Renal pelvis (tissue), 1 donor: ENCODE measurements at regions not wholly inside any gene's neighbourhood (a gene's known extent, or its start where the extent isn't known, plus 50 kb on each side); places are given as distances from the start of the nearest gene placed in this dataset.
"Not testable (repeated sequence)": the region's sequence is repeated elsewhere in the genome, so short reads cannot be mapped to it uniquely, and the experiment has no call there.

Experiments used
- DNase-seq: peaks from one replicate; pipeline ENCODE4 v3.0.0-alpha.2; 2013

DNA sequence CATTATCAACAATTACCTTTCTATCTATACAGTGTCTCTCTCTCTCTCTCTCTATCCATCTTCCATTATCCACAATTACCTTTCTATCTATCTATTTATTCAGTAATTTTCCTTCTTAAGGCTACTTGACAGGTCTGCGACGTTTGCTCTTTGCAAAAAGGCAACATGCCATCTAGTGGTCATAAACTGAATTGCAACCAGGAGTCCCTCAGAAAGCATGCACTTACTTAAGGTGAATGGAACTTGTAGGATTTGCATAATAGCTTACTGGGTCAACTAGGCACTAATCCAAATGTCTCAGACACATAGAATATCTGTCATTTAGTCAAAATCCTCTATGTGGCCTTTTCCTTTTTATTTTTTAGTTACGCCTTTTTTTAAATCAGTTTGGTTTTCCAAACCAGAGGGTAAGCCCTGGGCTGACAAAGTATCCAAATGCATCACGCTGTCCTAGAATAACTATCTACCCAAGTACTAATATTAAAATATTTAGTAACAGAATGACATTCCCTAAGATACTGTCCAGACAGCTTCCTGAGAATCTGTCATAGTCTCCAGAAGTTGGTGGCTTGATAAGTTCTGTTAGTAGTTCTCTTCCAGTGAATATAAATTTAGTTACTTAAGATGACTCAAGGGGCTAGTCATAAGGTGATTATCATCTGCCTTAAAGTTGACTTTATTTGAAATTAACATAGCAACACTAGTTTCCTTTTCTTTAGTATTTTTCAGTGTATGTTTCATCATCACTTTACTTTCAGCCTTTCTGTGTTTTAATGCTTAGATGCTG lies 208.3 kb downstream of the PPP1R3A start:
- DNase-seq, result peak; percentile 80

DNA sequence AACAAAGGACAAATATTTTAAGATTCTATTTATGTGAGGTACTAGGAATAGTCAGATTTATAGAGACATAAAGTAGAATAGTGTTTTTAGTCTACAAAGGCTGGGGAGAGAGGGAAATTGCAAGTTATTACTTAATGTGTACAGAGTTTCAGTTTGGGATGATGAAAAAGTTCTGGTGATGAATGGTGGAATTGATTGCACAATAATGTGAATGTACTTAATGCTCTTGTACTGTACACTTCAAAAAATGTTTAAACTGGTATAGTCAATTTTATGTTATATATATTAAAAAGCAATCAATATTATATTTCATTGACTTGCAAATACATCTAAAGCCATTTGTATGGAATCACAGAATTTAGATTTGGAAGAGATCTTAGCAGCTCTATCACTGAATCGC lies 213.4 kb downstream of the PPP1R3A start:
- DNase-seq, result no peak

DNA sequence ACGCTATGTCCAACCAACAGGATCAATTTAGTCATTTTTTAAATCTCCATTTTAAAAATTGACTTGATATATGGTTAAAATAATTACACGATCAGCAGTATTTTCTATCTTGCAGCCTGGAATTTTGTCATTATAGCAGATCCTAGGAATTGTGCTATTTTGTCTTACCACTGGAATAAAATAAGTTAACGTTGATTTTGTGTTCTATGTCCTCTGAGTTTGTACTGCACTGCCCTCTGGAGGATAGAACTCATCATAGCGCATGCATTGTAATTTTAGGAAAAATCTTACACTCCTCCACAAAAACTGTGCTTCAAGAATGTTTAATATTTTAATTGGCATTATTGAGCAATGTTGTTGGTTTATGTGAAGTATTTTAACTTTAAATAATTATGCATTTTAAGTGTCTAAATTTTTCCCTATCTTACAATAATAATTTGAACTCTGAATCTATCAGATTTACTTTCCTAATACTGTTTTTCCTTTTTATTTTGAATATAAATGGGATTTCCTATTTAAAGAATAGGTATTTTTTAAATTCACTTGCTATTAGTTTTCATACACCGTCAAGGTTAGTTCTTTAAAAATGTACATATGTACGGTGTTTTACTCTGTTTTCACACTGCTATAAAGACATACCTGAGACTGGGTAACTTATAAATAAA lies 220.1 kb downstream of the PPP1R3A start:
- peak; percentile 4 for DNase-seq

DNA sequence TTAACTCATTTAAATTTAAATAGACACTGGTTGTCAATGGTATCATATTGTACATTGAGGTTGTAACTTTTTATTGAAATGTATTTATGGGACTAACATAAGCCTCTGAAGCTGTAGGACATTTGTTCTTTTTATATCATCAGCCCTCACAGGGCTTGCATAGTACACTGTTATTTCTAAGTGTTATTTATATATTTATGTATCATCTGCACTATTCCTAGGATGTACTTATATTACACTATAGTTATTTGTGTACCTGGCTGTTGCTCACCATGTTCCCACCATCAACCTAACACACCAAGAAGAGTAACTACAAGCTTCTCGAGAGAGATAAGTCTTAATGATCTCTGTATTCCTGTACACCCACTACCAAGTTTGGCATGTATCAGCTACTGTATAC lies 224.7 kb downstream of the PPP1R3A start:
- DNase-seq, result no peak

DNA sequence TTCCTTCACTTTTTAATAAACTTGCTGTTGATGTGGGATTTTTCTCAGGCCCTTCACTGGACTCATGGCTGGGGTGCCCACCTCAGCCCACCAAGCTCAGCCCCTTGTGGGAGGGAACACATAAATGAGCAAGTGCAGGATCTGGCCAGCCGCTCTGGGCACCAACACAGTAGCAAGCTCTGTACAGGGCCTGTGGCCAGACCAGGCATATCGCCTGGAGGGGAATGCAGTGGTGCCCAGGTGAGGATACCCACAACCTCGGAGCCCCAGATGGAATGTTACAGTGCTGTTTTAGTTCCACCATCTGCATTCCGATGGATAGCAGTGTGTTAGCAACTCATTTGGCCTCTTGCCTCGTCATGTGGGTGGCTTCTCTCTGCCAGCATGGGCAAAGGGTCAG lies 234.6 kb downstream of the PPP1R3A start:
- DNase-seq, result no peak

DNA sequence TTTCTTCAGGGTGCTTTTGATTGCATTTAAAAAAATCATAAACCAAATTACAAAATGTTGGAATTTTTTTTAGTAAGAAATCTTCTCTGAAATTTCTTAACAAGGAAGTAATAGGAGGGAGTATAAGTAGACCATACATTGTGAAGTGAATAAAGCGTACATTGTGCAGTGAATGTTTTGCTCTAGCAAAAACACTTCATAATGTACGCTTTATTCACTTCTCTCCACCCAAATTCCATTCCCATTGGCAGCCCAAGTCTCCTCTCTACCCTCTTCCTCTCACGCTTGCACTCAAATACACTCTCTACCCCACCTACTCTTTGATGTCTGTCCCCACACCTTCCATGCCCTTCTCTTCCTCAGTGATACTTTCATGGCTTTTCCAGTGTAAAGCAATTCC lies 241.0 kb downstream of the PPP1R3A start:
- DNase-seq, result no peak

DNA sequence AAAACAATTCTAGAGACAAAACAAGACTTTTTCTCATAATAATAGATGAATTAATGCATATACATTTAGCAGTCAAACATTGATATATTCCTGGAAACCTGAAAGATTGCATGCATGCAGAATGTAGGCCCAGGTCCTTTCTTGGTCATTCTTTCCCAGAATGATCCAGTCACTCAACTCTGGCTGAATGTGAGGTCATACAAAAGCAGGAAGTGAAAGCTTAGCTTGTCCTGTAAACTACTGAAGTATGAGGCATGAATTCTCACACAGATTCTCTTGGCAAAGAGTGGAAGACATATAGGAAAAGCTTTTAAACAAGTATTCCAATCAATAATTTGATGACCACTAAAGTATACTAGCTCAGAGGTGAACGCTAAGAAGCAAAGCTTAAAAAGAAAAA lies 253.9 kb downstream of the PPP1R3A start:
- DNase-seq, result no peak

DNA sequence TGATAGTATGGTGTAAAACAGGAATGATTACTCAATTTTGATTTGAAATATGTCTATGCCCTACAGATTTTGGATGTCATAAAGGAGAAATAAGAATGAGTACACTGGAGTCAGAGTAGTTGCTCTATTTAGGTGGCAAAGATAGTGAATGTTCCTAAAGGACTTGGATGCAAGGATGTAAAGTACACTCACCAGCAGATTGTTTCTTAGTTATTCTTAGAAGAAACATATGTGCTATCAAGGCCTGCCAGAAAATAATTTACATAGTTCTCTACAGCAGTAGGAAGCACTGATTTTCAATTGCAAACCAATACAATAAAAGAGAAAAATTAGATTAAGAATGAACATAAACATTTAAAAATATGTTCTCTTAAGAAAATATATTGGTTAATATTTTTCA lies 259.4 kb downstream of the PPP1R3A start:
- no peak for DNase-seq

DNA sequence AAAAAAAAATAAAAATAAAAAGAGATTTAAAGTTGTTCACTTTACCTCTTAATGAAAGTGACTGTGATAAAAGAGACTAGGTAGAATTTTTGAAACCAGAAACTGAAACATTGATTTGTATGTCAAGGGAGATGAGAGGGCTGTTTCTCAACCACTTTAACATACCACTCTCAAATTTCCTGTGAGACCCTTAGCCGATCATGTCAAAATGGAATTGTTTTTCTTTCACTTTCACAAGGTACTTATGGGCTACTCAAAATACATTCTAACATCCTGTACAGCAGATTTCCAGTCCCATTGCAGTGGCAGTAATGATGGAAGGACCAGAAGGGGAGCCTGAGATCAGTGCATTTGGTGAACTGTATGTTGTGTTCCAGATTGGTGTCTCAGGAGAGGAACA lies 261.2 kb downstream of the PPP1R3A start:
- DNase-seq, result no peak

DNA sequence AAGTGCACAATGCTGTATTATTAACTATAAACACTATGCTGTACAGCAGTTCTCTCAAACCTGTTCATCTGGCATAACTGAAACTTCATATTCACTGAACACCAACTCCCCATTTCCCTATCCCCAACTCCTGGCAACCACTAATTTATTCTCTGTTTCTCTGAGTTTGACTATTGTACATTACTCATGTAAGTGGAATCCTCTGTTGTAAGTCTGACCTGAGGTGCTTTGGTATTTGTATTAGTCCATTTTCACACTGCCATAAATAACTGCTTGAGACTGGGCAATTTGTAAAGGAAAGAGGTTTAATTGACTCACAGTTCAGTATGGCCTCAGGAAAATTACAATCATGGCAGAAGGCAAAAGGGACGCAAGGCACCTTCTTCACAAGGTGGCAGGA lies 266.3 kb downstream of the PPP1R3A start:
- DNase-seq, result no peak

DNA sequence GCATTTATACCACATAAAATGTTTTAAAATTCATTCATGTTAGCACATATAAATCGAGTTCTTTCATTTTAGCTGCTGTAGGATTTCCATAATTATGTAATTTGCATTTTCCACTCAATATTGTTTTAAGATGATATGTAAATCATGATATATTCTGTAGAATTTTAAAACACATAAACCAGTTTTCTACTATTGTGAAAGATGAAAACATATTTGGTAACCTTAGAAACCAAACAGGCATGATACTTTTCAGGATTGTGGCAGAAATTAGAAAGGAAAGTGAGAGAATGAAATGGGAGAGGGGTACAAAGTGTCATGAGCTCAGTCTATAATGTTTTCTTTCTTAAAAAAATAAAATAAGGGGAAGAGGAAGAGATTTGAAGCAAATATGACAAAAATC lies 269.3 kb downstream of the PPP1R3A start:
- DNase-seq, result no peak

DNA sequence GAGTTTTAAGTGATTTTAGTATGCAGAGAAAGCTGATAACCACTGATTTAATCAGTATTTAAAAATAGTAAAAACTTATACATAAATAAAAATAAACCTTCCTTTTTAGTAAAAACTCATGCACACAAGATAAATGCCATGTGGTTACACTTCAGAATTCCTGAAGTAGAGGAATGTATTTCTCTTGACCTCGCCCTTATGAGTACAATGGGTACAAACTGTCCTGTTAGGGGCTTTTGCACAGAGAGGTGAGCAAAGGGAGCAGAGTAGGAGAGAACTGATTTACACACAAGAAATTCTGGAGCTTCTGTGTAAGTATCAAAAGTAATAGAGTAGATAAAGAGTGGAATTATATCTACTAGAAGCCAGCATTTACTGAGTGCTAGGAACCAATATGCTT lies 279.6 kb downstream of the PPP1R3A start:
- no peak for DNase-seq

DNA sequence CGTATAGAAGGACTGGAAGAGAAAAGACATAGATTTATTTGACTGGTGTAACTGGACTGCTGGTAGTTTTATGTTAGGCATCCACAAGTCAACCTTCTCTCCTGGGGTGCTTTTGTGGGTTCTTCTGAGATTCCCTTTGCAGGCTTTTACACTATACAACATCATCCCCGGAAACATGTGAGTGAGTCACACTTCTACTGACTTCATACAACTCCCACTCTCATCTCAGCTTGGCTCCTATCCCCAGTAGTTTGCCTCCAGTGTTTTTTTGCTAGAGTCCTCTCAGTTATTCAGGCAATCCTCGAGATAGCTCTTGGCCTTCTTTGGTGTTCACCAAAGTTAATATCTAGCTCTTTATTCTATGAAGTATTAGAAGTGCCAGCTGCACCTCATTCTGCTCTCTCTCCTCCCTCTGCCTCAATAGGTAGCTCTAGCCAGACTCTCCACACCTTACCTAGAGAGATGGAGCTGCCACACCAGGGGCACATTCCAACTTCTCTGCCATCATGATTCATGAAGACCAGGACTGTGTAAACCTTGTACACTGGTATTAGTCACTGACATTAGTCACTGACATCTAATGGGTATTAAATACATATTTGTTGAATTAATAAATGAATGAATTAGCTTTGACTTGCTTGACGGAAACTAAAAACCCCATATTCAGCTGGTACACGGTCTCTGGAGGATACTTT lies 281.9 kb downstream of the PPP1R3A start:
- no peak for DNase-seq

DNA sequence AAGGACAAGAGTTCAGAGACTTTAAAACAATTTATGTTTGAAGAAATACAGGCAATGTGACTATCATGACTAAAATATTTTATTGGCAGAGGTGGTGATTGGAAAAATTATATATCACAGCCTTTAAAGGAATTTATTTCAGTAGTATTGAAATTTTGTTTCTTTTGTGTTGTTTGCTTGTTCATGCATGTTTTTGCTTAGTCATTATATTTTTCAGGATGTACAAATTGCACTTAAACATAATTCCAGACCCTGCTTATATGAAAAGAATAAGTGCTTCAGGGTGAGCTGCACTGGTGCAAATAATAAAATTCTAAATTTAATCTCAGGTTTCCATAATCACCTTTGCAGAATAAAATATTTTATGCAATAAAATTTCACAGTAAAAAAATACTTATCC lies 283.3 kb downstream of the PPP1R3A start:
- no peak for DNase-seq

DNA sequence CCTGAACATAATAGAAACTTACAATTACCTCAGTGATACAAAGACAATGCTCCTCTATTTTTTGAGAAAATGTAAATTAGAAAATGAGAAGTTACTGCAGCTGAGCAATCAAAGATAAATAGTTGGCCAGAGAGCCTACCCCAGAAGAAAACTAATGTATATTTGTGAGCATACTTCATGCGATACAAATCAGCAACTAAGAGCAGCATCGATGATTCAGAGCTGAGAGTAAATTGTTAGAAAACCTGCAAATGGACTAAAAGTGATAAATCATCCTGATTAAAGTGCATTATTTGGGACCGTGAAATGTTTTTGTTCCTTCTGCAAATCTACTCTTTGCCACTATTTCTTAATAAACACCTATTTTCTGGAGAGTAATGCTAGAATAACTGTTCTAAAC lies 285.7 kb downstream of the PPP1R3A start:
- DNase-seq, result no peak

DNA sequence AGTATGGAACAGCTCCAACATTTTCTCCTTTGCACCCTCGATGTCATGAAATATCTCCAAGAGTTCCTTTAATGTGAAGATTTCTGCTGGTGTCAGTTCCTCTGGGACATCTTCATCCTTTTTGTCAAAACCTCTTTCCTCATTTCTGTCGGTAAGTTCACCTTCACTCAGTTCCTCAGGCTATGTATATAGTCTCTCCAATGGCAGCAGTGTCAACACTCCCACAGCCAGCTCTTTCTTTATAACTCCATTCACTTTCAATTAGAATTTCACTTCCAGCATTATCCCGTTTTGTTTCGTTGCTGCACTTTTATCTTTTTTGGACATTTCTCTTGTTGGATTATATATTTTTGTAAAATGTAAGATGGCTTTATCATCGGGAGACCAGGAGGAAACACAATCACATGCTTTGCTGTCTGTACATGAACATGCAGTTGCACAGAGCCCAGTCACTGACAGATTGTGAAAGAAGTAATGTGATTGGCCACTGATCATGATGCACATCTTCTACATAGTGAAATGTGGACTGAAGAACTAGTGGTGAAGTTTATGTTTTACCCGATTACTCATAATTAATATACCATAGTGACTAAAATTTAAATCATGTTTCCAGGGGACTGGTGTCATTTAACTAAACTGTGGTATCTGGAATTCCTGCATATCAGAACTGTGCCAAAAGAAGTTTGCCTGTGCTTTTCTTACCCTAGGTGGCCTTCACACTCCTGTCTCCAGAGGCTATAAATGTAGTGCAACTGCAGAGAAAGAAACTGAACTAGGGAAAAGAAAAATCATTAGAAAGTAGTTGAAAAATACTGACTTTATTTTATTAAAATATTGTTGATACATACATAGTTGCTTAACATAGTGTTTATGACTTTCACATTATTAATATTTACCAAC lies 289.6 kb downstream of the PPP1R3A start:
- DNase-seq, result no peak

DNA sequence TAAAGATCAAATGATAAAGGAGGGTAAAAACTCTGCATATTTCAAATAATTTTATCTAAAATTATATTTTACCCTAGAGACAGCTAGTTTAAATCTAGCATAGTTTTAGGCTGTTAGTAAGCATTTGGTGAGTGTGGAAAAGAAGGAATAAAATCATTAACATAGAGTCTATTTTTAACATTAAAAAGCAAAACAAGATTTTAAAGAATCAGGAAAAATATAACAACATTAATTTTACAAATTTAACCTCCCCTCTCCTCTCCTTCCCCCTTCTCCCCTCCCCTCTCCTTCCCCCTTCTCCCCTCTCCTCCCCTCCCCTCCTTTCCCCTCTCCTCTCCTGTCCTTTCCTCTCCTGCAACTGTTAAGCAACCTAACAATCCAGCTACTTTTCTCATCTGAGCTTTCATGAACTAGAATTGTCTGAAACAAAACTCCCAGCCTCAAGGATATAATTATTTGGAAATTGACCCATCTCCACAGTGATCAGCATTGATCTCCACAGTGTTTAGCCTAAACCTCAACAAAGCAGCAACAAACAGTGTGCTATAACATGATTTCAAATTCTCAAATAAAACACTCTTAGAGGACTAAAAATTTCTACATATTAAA lies 293.2 kb downstream of the PPP1R3A start:
- DNase-seq, result no peak

DNA sequence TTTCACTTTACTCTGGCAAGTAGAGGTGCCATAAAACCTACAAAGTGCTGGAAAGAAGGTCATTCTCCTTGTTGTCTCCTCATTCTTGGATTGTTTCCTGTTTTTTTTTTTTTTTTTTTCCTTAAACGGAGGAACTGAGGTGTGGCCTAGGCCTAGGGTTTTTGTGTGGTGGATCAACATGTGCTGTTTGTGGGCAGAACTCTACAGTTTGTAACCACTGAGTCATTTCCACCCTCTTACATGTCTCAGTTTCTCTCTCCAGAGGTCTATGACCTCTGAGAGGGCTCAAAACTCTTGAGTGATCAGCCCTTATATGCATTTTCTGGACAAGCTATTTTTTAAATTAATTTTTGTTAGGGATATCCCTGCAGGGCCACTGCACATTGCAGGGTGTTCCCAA lies 296.0 kb downstream of the PPP1R3A start:
- no peak for DNase-seq

DNA sequence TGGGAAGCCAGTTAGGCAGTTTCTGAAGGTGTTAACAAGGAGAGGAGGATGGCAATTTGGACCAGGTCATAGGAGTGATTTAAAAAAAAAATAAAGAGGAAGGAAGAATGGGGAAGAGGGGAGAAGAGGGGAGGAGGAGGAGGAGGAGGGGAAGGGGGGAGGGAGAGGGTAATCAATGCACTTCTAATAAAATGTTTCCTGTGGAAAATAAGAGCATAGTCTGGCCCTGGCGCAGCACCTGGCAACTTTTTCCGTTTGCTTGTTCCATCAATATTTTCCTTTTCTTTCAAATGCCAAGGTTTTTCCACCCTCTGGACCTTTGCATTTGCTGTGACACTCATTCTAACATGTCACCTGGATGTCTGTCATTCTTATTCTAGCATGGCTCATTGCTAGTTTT lies 308.2 kb downstream of the PPP1R3A start:
- no peak for DNase-seq

DNA sequence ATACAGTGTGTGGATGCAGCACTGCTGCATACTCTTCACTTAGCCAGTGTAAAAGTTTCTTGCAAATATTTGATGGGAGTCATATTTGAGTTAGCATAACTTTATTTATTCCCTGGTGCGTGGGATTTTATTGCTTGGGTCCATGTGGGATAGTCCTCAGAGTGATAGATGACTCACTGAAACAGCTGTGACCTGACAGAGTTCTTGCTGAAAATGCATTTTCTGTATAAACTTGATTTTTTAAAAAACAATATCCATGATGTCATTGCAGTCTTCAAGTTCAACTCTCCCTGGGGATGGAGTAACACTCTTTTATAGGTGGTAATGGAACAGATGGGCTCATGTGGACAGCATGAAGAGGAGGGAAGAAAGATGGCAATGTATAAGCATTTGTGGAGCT lies 310.0 kb downstream of the PPP1R3A start:
- no peak for DNase-seq

DNA sequence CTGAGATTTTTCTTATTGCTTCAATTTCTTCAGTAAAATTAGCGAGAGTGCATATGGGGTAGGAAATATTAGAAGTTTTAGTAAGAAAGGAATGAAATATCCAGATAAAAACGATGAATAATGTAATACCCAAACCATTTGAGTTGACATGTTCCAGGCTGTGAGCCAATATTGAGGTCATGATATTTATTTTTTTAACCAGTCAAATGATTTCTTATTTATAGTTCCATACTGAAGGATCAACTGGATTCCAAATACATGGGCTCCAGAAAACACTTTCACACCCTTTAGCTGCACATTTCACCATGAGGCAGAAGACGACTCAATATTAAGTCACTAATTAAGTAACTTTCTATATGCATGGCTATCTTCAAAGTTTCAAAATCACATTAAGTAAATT lies 312.5 kb downstream of the PPP1R3A start:
- DNase-seq, result no peak

DNA sequence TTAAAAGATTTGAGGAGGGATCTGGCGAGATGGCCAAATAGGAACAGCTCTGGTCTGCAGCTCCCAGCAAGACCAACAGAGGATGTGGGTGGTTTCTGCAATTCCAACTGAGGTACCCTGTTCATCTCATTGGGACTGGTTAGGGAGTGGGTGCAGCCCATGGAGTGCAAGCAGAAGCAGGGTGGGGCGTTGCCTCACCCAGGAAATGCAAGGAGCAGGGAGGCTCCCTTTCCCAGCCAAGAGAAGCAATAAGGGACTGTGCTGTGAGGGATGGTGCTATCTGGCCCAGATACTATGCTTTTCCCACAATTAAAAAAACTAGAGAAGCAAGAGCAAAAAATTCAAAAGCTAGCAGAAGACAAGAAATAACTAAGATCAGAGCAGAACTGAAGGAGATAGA lies 318.4 kb downstream of the PPP1R3A start:
- DNase-seq, result not testable (repeated sequence)
